Endothelial cell of umbilical vein (primary cell): ENCODE measurements at regions not wholly inside any gene's neighbourhood (a gene's known extent, or its start where the extent isn't known, plus 50 kb on each side); places are given as distances from the start of the nearest gene placed in this dataset.

Experiments
- BruUV-seq: library from RNA; stranded (reverse); fragments of 400-500 nt; replicated peaks from 2 replicates; lab custom pipeline; 2021; lab: Mats Ljungman, UMichigan
- CTCF ChIA-PET: fragments of 300-600, 350-600 bp; sonication (Branson Sonifier 250); formaldehyde crosslinking; loops from one replicate; lab custom pipeline; 2021; ENCODE audit warnings: antibody characterized with exemption, inconsistent platforms; lab: Charles Lee
- POLR2A ChIA-PET: fragments of 300-600, 350-600 bp; sonication (Branson Sonifier 250); formaldehyde crosslinking; loops from one replicate; lab custom pipeline; 2021; ENCODE audit warnings: antibody characterized with exemption, inconsistent platforms; lab: Charles Lee
- DNase-seq: peaks from one replicate; pipeline ENCODE4 v3.0.0-alpha.2; 2011; ENCODE audit warnings: low read depth, low spot score
- FAIRE-seq: peaks from 2 replicates; lab custom pipeline; 2011; peaks lifted over from hg19 to GRCh38; lab: Jason Lieb, UNC
- H2AFZ ChIP-seq: 2 replicates; pipeline ENCODE4 v1.6.0; 2012; ENCODE audit warnings: low read depth, low read length, control low read depth, inconsistent platforms
- H3K27ac ChIP-seq: 2 replicates; pipeline ENCODE4 v1.5.1; 2011; ENCODE audit warnings: low read depth, mild to moderate bottlenecking, control low read depth, low read length, moderate library complexity; ENCODE audit not compliant: insufficient read depth
- H3K27me3 ChIP-seq, 2 experiments: 2 replicates each; pipeline versions ENCODE4 v1.6.0 to v1.6.1; 2011; ENCODE audit warnings: low read length in 2 of 2, mixed read lengths in 1 of 2; ENCODE audit not compliant: control insufficient read depth in 2 of 2, insufficient read depth in 2 of 2
- H3K36me3 ChIP-seq, 2 experiments: 2 replicates in 1 of 2; 3 replicates in 1 of 2; pipeline ENCODE4 v1.5.1; 2011; ENCODE audit warnings: low read length in 2 of 2, mild to moderate bottlenecking in 1 of 2, moderate library complexity in 1 of 2; ENCODE audit not compliant: control insufficient read depth in 2 of 2, insufficient read depth in 2 of 2; ENCODE audit errors: extremely low read depth in 1 of 2
- H3K4me1 ChIP-seq: 3 replicates; pipeline ENCODE4 v1.5.1; 2011; ENCODE audit warnings: mild to moderate bottlenecking, low read length; ENCODE audit not compliant: control insufficient read depth, insufficient read depth; ENCODE audit errors: extremely low read depth
- H3K4me2 ChIP-seq: 2 replicates; pipeline ENCODE4 v1.6.1; 2011; ENCODE audit warnings: low read length, control low read depth, mixed read lengths; ENCODE audit not compliant: insufficient read depth
- H3K4me3 ChIP-seq, 3 experiments: fragments of 200-600 bp in 1 of 3; sonication (generic), shearing (Covaris generic) in 1 of 3; replicated peaks in 1 of 3; 2 replicates each; pipeline ENCODE4 v1.5.1; 2011 to 2016; ENCODE audit warnings: control low read depth in 3 of 3, low read length in 3 of 3, mild to moderate bottlenecking in 2 of 3, inconsistent platforms in 1 of 3, low read depth in 1 of 3, moderate library complexity in 1 of 3; ENCODE audit not compliant: insufficient read depth in 1 of 3
- H3K79me2 ChIP-seq: 2 replicates; pipeline ENCODE4 v1.6.0; 2012; ENCODE audit warnings: low read length, inconsistent platforms; ENCODE audit not compliant: control insufficient read depth, insufficient read depth
- H3K9ac ChIP-seq: replicated peaks from 2 replicates; pipeline ENCODE3; 2011; ENCODE audit warnings: low read length, control low read depth; ENCODE audit not compliant: insufficient read depth; ENCODE audit errors: extremely low read depth
- H3K9me1 ChIP-seq: replicated peaks from 3 replicates; pipeline ENCODE4 v1.6.0; 2011; ENCODE audit warnings: mild to moderate bottlenecking, low read length; ENCODE audit not compliant: control insufficient read depth, insufficient read depth; ENCODE audit errors: extremely low read depth
- H3K9me3 ChIP-seq: replicated peaks from 2 replicates; pipeline ENCODE4 v1.5.1; 2012; ENCODE audit warnings: low read length, inconsistent platforms; ENCODE audit not compliant: control insufficient read depth, insufficient read depth
- H4K20me1 ChIP-seq: replicated peaks from 2 replicates; pipeline ENCODE3; 2011; ENCODE audit warnings: mild to moderate bottlenecking, low read length; ENCODE audit not compliant: control insufficient read depth, insufficient read depth; ENCODE audit errors: extremely low read depth
- CTCF ChIP-seq, 2 donors: IDR thresholded peaks; 1 replicate in 1 of 2; 2 replicates in 1 of 2; pipeline ENCODE4 v1.5.1; 2011; ENCODE audit warnings: low read length in 2 of 2, mild to moderate bottlenecking in 2 of 2, moderate library complexity in 2 of 2, control low read depth in 1 of 2, inconsistent platforms in 1 of 2, low read depth in 1 of 2; ENCODE audit not compliant: insufficient read depth in 1 of 2; ENCODE audit errors: extremely low read depth in 1 of 2
- EZH2 ChIP-seq: IDR thresholded peaks from 2 replicates; pipeline ENCODE4 v1.6.1; 2012; ENCODE audit warnings: borderline replicate concordance, low read depth, mild to moderate bottlenecking, moderate library complexity, low read length, inconsistent platforms; ENCODE audit not compliant: severe bottlenecking
- FOS ChIP-seq: IDR thresholded peaks from 2 replicates; pipeline ENCODE4 v1.6.1; 2011; ENCODE audit warnings: mild to moderate bottlenecking, low read length, moderate library complexity, borderline replicate concordance; ENCODE audit not compliant: insufficient read depth
- GATA2 ChIP-seq: IDR thresholded peaks from 2 replicates; pipeline ENCODE4 v1.7.0; 2011; ENCODE audit warnings: low read depth, mild to moderate bottlenecking, moderate library complexity, mixed read lengths, low read length; ENCODE audit not compliant: insufficient read length, insufficient read depth
- JUN ChIP-seq: IDR thresholded peaks from 2 replicates; pipeline ENCODE4 v1.6.1; 2011; ENCODE audit warnings: borderline replicate concordance, low read depth; ENCODE audit not compliant: insufficient read length, insufficient read depth
- MYC ChIP-seq: IDR thresholded peaks from one replicate; pipeline ENCODE4 v1.6.1; 2011; ENCODE audit warnings: mild to moderate bottlenecking, low read depth, low read length
- POLR2A ChIP-seq: IDR thresholded peaks from 2 replicates; pipeline ENCODE4 v1.6.1; 2012; ENCODE audit warnings: low read depth, mild to moderate bottlenecking, control low read depth, low read length
- POLR2AphosphoS5 ChIP-seq: IDR thresholded peaks from 2 replicates; pipeline ENCODE4 v1.6.1; 2012; ENCODE audit warnings: low read depth, mild to moderate bottlenecking, control low read depth, low read length, moderate library complexity; ENCODE audit not compliant: insufficient read depth
- dilution Hi-C: fragments of 300-500 bp; cut with MboI; formaldehyde crosslinking; loops from one replicate; pipeline ENCODE4 v1.15.0; 2019; ENCODE audit warnings: low sequenced_read_pairs; ENCODE audit not compliant: extremely low pct_ligation_motif_present
- intact Hi-C: fragments of 100-400 bp; cut with micrococcal nuclease; formaldehyde crosslinking; loops from one replicate; pipeline ENCODE4 v1.10.0; 2022
- TF ChIP-seq, protein P1 (sequence below): IDR thresholded peaks from 2 replicates; pipeline ENCODE4 v1.6.1; 2011; ENCODE audit not compliant: insufficient read depth, insufficient read length

DNA sequence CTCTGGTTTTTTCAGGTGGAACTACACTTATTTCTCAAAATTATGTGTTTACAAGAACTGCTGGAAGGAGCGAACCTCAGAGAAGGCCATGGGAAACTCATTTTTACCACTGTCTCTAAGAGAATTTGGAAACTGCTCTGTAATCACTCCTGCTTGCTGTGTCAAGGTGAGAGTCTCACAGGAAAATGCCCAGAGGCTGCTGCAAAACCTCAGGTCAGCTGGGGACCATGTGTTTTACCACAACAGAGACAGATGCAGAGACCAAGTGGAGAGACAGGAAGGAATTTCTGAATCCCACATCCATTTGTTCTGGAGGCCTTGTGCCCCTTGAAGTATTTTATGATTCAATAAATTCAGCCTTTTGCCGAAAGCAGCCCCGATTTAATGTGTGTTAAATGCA is 743.8 kb upstream of the SLC10A2 start:
- Histone ChIP-seq H3K4me1 (no peaks in the 10 kb centered on the region), H3K9me1 (no peaks in the 10 kb centered on the region), H3K36me3 (no peaks in the 10 kb centered on the region), H3K27me3 (no peaks in the 10 kb centered on the region), H3K4me2 (no peak overlapping the region), H2AFZ (no peak overlapping the region), H4K20me1 (no peaks in the 10 kb centered on the region), H3K4me3 (no peak overlapping the region), H3K79me2 (no peaks in the 10 kb centered on the region), H3K27ac (no peak overlapping the region), H3K9me3 (no peaks in the 10 kb centered on the region), H3K9ac (no peak overlapping the region)
- DNase-seq = no peak
- ChIA-PET POLR2A (no interaction called here), CTCF (no interaction called here)
- intact Hi-C loops = no loop called here
- dilution Hi-C loops = no loop called here
- no TSS peak for BruUV-seq
- no peak for FAIRE-seq
- TF ChIP-seq GATA2 (no peak), CTCF (IDR thresholded peaks at IDR 0.05; ENCODE audit: extremely low read depth in 1 of 2, insufficient read depth in 1 of 2, low read depth in 1 of 2, low read length in 2 of 2) (no peak), POLR2AphosphoS5 (no peak), FOS (no peak), EZH2 (no peak), MYC (no peak), POLR2A (no peak), JUN (no peak)
- TF ChIP-seq, protein P1, sequence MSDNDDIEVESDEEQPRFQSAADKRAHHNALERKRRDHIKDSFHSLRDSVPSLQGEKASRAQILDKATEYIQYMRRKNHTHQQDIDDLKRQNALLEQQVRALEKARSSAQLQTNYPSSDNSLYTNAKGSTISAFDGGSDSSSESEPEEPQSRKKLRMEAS = no peak
